B cell (primary cell): ENCODE measurements at regions not wholly inside any gene's neighbourhood (a gene's known extent, or its start where the extent isn't known, plus 50 kb on each side); places are given as distances from the start of the nearest gene placed in this dataset.
"Not testable (repeated sequence)": the region's sequence is repeated elsewhere in the genome, so short reads cannot be mapped to it uniquely, and the experiment has no call there.

Experiments used
- ATAC-seq: fragments of 200-7000 bp; cut with Tn5 transposase; one replicate; pipeline ENCODE4 v1.10.0; 2021; ENCODE audit warnings: low read depth, mild to moderate bottlenecking, moderate number of reproducible peaks, moderate library complexity
- CTCF ChIA-PET: fragments of 350-600 bp; sonication (Branson Sonifier 250); formaldehyde crosslinking; loops from one replicate; lab custom pipeline; 2021; ENCODE audit warnings: antibody characterized with exemption, inconsistent platforms; lab: Charles Lee
- POLR2A ChIA-PET: fragments of 350-600 bp; sonication (Branson Sonifier 250); formaldehyde crosslinking; loops from one replicate; lab custom pipeline; 2021; ENCODE audit warnings: antibody characterized with exemption; lab: Charles Lee
- DNase-seq: peaks from one replicate; pipeline ENCODE4 v3.0.0; 2013
- H2AFZ ChIP-seq: 2 replicates; pipeline ENCODE4 v1.6.1; 2012; ENCODE audit warnings: mild to moderate bottlenecking, low read depth, low read length; ENCODE audit not compliant: insufficient read depth, poor library complexity, severe bottlenecking
- H3K27ac ChIP-seq, 2 donors: 1 replicate in 1 of 2; 2 replicates in 1 of 2; pipeline ENCODE4 v1.5.1; 2012 to 2013; ENCODE audit warnings: low read length in 2 of 2, mild to moderate bottlenecking in 2 of 2, moderate library complexity in 1 of 2
- H3K27me3 ChIP-seq, 4 experiments: fragments of 200-600 bp in 1 of 4; sonication (generic) in 1 of 4; replicated peaks in 1 of 4; 1 replicate in 2 of 4; 2 replicates in 2 of 4; pipeline versions ENCODE4 v1.6.1 to v1.7.0; 2013 to 2016; ENCODE audit warnings: low read length in 3 of 4, mild to moderate bottlenecking in 2 of 4, mixed read lengths in 1 of 4, moderate library complexity in 1 of 4; ENCODE audit not compliant: insufficient read depth in 4 of 4, control insufficient read depth in 3 of 4; ENCODE audit errors: control extremely low read depth in 1 of 4
- H3K36me3 ChIP-seq, 2 experiments: replicated peaks in 1 of 2; 1 replicate in 1 of 2; 2 replicates in 1 of 2; pipeline versions ENCODE4 v1.6.1 to v1.7.1; 2013; ENCODE audit warnings: low read length in 1 of 2; ENCODE audit not compliant: insufficient read depth in 2 of 2, control insufficient read depth in 1 of 2; ENCODE audit errors: control extremely low read depth in 1 of 2, extremely low read depth in 1 of 2
- H3K4me1 ChIP-seq, 2 donors: fragments of 200-600 bp in 1 of 2; sonication (generic) in 1 of 2; 1 replicate in 1 of 2; 2 replicates in 1 of 2; pipeline versions ENCODE4 v1.5.1 to v1.6.1; 2013 to 2017; ENCODE audit warnings: low read length in 2 of 2; ENCODE audit not compliant: control insufficient read depth in 2 of 2, insufficient read depth in 2 of 2
- H3K4me2 ChIP-seq: replicated peaks from 2 replicates; pipeline ENCODE3; 2012; ENCODE audit warnings: mild to moderate bottlenecking, low read depth, low read length; ENCODE audit not compliant: poor library complexity, severe bottlenecking
- H3K4me3 ChIP-seq, 5 experiments: fragments of 200-600 bp in 1 of 5; sonication (generic) in 1 of 5; 1 replicate in 3 of 5; 2 replicates in 2 of 5; pipeline versions ENCODE4 v1.5.1 to v1.7.0; 2011 to 2016; ENCODE audit warnings: low read length in 4 of 5, mild to moderate bottlenecking in 4 of 5, low read depth in 2 of 5, control low read depth in 1 of 5, moderate library complexity in 1 of 5; ENCODE audit not compliant: insufficient read depth in 1 of 5; ENCODE audit errors: control extremely low read depth in 1 of 5, extremely low read depth in 1 of 5
- H3K79me2 ChIP-seq: fragments of 200-600 bp; sonication (generic); one replicate; pipeline ENCODE4 v1.6.0; 2016; ENCODE audit warnings: low read length; ENCODE audit not compliant: control insufficient read depth, insufficient read depth
- H3K9ac ChIP-seq: fragments of 200-600 bp; sonication (generic); 2 replicates; pipeline ENCODE4 v1.6.1; 2017; ENCODE audit warnings: mild to moderate bottlenecking, low read length, moderate library complexity
- H3K9me3 ChIP-seq, 3 donors: one replicate each; pipeline versions ENCODE4 v1.6.1 to v1.7.1; 2013; ENCODE audit warnings: low read length in 2 of 3; ENCODE audit not compliant: control insufficient read depth in 2 of 3, insufficient read depth in 1 of 3; ENCODE audit errors: control extremely low read depth in 1 of 3
- H4K20me1 ChIP-seq: 2 replicates; pipeline ENCODE4 v1.6.0; 2012; ENCODE audit warnings: mild to moderate bottlenecking, low read length; ENCODE audit not compliant: insufficient read depth, control insufficient read depth, poor library complexity, severe bottlenecking
- H3K27ac Mint-ChIP-seq: one replicate; pipeline ENCODE4 v1.8.0; 2021; ENCODE audit warnings: mixed read lengths
- H3K27me3 Mint-ChIP-seq: one replicate; pipeline ENCODE4 v1.8.0; 2021; ENCODE audit warnings: mixed read lengths
- H3K4me1 Mint-ChIP-seq: one replicate; pipeline ENCODE4 v1.8.0; 2021; ENCODE audit warnings: mixed read lengths
- H3K4me3 Mint-ChIP-seq: one replicate; pipeline ENCODE4 v1.8.0; 2021; ENCODE audit warnings: mixed read lengths
- H3K9me3 Mint-ChIP-seq: one replicate; pipeline ENCODE4 v1.8.0; 2022; ENCODE audit warnings: mixed read lengths; ENCODE audit not compliant: insufficient read depth
- EZH2 ChIP-seq: IDR thresholded peaks from 2 replicates; pipeline ENCODE4 v1.6.1; 2012; ENCODE audit warnings: borderline replicate concordance, low read depth, mild to moderate bottlenecking, moderate library complexity, low read length; ENCODE audit not compliant: insufficient read depth, poor library complexity, severe bottlenecking
- WGBS: methylation state at CpG from one replicate; pipeline ENCODE4 v1.1.5; 2013; ENCODE audit warnings: missing lambda C conversion rate; ENCODE audit not compliant: insufficient coverage; 5-methylcytosine and 5-hydroxymethylcytosine counted together
- intact Hi-C: fragments of 100-400 bp; cut with micrococcal nuclease; formaldehyde crosslinking; loops from one replicate; pipeline ENCODE4 v1.10.0; 2022
- TF ChIP-seq, protein P1 (sequence below): fragments of 200-600 bp; IDR thresholded peaks from one replicate; pipeline ENCODE4 v1.8.0; 2022; ENCODE audit warnings: antibody characterized with exemption, mild to moderate bottlenecking

DNA sequence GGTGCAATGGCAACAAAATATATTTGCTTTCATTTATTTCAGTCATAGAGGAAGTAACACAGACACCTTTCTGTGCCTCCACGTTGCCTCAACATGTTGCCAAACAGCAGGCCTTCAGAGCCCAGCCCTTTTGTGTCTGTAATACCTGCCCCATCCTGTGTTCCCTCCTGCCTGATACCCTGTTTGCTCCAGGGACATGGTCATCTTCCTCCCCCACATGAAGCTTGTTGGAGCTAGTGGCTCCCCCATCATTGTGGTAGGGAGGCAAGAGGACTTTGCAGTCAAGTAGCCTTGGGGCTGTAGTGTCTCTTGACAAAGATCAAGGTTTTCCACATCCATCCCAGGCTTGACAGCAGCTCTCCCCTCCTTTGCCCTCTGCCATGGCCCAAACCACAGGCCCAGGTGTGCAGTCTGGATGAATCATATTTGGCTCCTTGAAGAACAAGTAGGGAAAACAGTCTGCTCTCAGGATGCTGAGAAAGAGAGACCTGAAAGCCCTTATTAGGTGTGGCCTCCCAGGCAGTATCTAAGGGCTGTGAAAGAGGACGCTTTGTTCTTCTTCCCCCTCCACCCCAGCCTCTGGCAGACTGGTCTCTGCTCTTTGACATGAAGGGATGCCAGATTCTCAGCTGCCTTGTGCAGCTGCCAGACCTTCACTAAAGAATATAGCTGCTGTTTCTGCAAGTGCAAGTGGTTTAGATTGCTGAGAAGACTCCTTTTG, 329.0 kb downstream of the C12orf75 start:
- CTCF ChIA-PET = no interaction called here
- Mint-ChIP-seq H3K27ac (no peak overlapping the region), H3K9me3 (no peaks in the 10 kb centered on the region), H3K27me3 (peaks cover 10% of the 10 kb centered on the region), H3K4me3 (no peak overlapping the region), H3K4me1 (no peaks in the 10 kb centered on the region)
- Histone ChIP-seq H3K36me3 (no peaks in the 10 kb centered on the region), H3K4me3 (no peak overlapping the region), H3K4me1 (no peaks in the 10 kb centered on the region), H2AFZ (no peak overlapping the region), H3K27me3 (no peaks in the 10 kb centered on the region), H3K4me2 (no peak overlapping the region), H3K9me3 (no peaks in the 10 kb centered on the region), H3K79me2 (no peaks in the 10 kb centered on the region), H3K9ac (no peak overlapping the region), H3K27ac (no peak overlapping the region), H4K20me1 (no peaks in the 10 kb centered on the region)
- DNase-seq (no peak), ATAC-seq (no peak)
- POLR2A ChIA-PET = no interaction called here
- intact Hi-C loops = no loop called here
- 17% methylated on average over 1 of the region's 2 CpGs for WGBS
- TF ChIP-seq, protein P1, sequence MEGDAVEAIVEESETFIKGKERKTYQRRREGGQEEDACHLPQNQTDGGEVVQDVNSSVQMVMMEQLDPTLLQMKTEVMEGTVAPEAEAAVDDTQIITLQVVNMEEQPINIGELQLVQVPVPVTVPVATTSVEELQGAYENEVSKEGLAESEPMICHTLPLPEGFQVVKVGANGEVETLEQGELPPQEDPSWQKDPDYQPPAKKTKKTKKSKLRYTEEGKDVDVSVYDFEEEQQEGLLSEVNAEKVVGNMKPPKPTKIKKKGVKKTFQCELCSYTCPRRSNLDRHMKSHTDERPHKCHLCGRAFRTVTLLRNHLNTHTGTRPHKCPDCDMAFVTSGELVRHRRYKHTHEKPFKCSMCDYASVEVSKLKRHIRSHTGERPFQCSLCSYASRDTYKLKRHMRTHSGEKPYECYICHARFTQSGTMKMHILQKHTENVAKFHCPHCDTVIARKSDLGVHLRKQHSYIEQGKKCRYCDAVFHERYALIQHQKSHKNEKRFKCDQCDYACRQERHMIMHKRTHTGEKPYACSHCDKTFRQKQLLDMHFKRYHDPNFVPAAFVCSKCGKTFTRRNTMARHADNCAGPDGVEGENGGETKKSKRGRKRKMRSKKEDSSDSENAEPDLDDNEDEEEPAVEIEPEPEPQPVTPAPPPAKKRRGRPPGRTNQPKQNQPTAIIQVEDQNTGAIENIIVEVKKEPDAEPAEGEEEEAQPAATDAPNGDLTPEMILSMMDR = no peak
- TF ChIP-seq EZH2 = no peak

DNA sequence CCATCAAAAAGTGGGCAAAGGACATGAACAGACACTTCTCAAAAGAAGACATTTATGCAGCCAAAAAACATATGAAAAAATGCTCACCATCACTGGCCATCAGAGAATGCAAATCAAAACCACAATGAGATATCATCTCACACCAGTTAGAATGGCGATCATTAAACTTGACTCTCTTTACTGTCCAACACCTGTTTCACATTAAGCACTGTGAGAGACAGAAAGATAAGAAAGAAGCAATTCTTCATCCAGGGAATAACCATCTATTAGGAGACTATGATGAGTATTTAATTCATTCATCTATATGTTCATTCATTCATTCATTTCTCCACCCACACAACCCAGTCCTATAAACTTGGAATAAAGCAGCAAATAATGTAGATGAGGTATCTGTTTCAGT, 334.3 kb downstream of the C12orf75 start:
- H3K4me3 Mint-ChIP-seq, H3K79me2 ChIP-seq, H3K27me3 ChIP-seq, H3K27ac Mint-ChIP-seq, H4K20me1 ChIP-seq, POLR2A ChIA-PET, H3K4me1 Mint-ChIP-seq, H3K27ac ChIP-seq, H3K36me3 ChIP-seq, intact Hi-C loops, DNase-seq, H3K9ac ChIP-seq, ATAC-seq, CTCF ChIA-PET, H2AFZ ChIP-seq, H3K9me3 Mint-ChIP-seq, H3K27me3 Mint-ChIP-seq, H3K9me3 ChIP-seq, H3K4me3 ChIP-seq, H3K4me1 ChIP-seq, H3K4me2 ChIP-seq: not testable (repeated sequence)
- WGBS = no CpG with 5 or more reads among the region's 1 CpG
